Endothelial cell of umbilical vein (primary cell): ENCODE measurements at regions not wholly inside any gene's neighbourhood (a gene's known extent, or its start where the extent isn't known, plus 50 kb on each side); places are given as distances from the start of the nearest gene placed in this dataset.

Source experiments
- BruUV-seq: library from RNA; stranded (reverse); fragments of 400-500 nt; replicated peaks from 2 replicates; lab custom pipeline; 2021; lab: Mats Ljungman, UMichigan
- CTCF ChIA-PET: fragments of 300-600, 350-600 bp; sonication (Branson Sonifier 250); formaldehyde crosslinking; loops from one replicate; lab custom pipeline; 2021; ENCODE audit warnings: antibody characterized with exemption, inconsistent platforms; lab: Charles Lee
- POLR2A ChIA-PET: fragments of 300-600, 350-600 bp; sonication (Branson Sonifier 250); formaldehyde crosslinking; loops from one replicate; lab custom pipeline; 2021; ENCODE audit warnings: antibody characterized with exemption, inconsistent platforms; lab: Charles Lee
- DNase-seq: peaks from one replicate; pipeline ENCODE4 v3.0.0-alpha.2; 2011; ENCODE audit warnings: low read depth, low spot score
- FAIRE-seq: peaks from 2 replicates; lab custom pipeline; 2011; peaks lifted over from hg19 to GRCh38; lab: Jason Lieb, UNC
- H2AFZ ChIP-seq: 2 replicates; pipeline ENCODE4 v1.6.0; 2012; ENCODE audit warnings: low read depth, low read length, control low read depth, inconsistent platforms
- H3K27ac ChIP-seq: 2 replicates; pipeline ENCODE4 v1.5.1; 2011; ENCODE audit warnings: low read depth, mild to moderate bottlenecking, control low read depth, low read length, moderate library complexity; ENCODE audit not compliant: insufficient read depth
- H3K27me3 ChIP-seq, 2 experiments: 2 replicates each; pipeline versions ENCODE4 v1.6.0 to v1.6.1; 2011; ENCODE audit warnings: low read length in 2 of 2, mixed read lengths in 1 of 2; ENCODE audit not compliant: control insufficient read depth in 2 of 2, insufficient read depth in 2 of 2
- H3K36me3 ChIP-seq, 2 experiments: 2 replicates in 1 of 2; 3 replicates in 1 of 2; pipeline ENCODE4 v1.5.1; 2011; ENCODE audit warnings: low read length in 2 of 2, mild to moderate bottlenecking in 1 of 2, moderate library complexity in 1 of 2; ENCODE audit not compliant: control insufficient read depth in 2 of 2, insufficient read depth in 2 of 2; ENCODE audit errors: extremely low read depth in 1 of 2
- H3K4me1 ChIP-seq: 3 replicates; pipeline ENCODE4 v1.5.1; 2011; ENCODE audit warnings: mild to moderate bottlenecking, low read length; ENCODE audit not compliant: control insufficient read depth, insufficient read depth; ENCODE audit errors: extremely low read depth
- H3K4me2 ChIP-seq: 2 replicates; pipeline ENCODE4 v1.6.1; 2011; ENCODE audit warnings: low read length, control low read depth, mixed read lengths; ENCODE audit not compliant: insufficient read depth
- H3K4me3 ChIP-seq, 3 experiments: fragments of 200-600 bp in 1 of 3; sonication (generic), shearing (Covaris generic) in 1 of 3; replicated peaks in 1 of 3; 2 replicates each; pipeline ENCODE4 v1.5.1; 2011 to 2016; ENCODE audit warnings: control low read depth in 3 of 3, low read length in 3 of 3, mild to moderate bottlenecking in 2 of 3, inconsistent platforms in 1 of 3, low read depth in 1 of 3, moderate library complexity in 1 of 3; ENCODE audit not compliant: insufficient read depth in 1 of 3
- H3K79me2 ChIP-seq: 2 replicates; pipeline ENCODE4 v1.6.0; 2012; ENCODE audit warnings: low read length, inconsistent platforms; ENCODE audit not compliant: control insufficient read depth, insufficient read depth
- H3K9ac ChIP-seq: replicated peaks from 2 replicates; pipeline ENCODE3; 2011; ENCODE audit warnings: low read length, control low read depth; ENCODE audit not compliant: insufficient read depth; ENCODE audit errors: extremely low read depth
- H3K9me1 ChIP-seq: replicated peaks from 3 replicates; pipeline ENCODE4 v1.6.0; 2011; ENCODE audit warnings: mild to moderate bottlenecking, low read length; ENCODE audit not compliant: control insufficient read depth, insufficient read depth; ENCODE audit errors: extremely low read depth
- H3K9me3 ChIP-seq: replicated peaks from 2 replicates; pipeline ENCODE4 v1.5.1; 2012; ENCODE audit warnings: low read length, inconsistent platforms; ENCODE audit not compliant: control insufficient read depth, insufficient read depth
- H4K20me1 ChIP-seq: replicated peaks from 2 replicates; pipeline ENCODE3; 2011; ENCODE audit warnings: mild to moderate bottlenecking, low read length; ENCODE audit not compliant: control insufficient read depth, insufficient read depth; ENCODE audit errors: extremely low read depth
- EZH2 ChIP-seq: IDR thresholded peaks from 2 replicates; pipeline ENCODE4 v1.6.1; 2012; ENCODE audit warnings: borderline replicate concordance, low read depth, mild to moderate bottlenecking, moderate library complexity, low read length, inconsistent platforms; ENCODE audit not compliant: severe bottlenecking
- FOS ChIP-seq: IDR thresholded peaks from 2 replicates; pipeline ENCODE4 v1.6.1; 2011; ENCODE audit warnings: mild to moderate bottlenecking, low read length, moderate library complexity, borderline replicate concordance; ENCODE audit not compliant: insufficient read depth
- GATA2 ChIP-seq: IDR thresholded peaks from 2 replicates; pipeline ENCODE4 v1.7.0; 2011; ENCODE audit warnings: low read depth, mild to moderate bottlenecking, moderate library complexity, mixed read lengths, low read length; ENCODE audit not compliant: insufficient read length, insufficient read depth
- JUN ChIP-seq: IDR thresholded peaks from 2 replicates; pipeline ENCODE4 v1.6.1; 2011; ENCODE audit warnings: borderline replicate concordance, low read depth; ENCODE audit not compliant: insufficient read length, insufficient read depth
- MYC ChIP-seq: IDR thresholded peaks from one replicate; pipeline ENCODE4 v1.6.1; 2011; ENCODE audit warnings: mild to moderate bottlenecking, low read depth, low read length
- POLR2A ChIP-seq: IDR thresholded peaks from 2 replicates; pipeline ENCODE4 v1.6.1; 2012; ENCODE audit warnings: low read depth, mild to moderate bottlenecking, control low read depth, low read length
- POLR2AphosphoS5 ChIP-seq: IDR thresholded peaks from 2 replicates; pipeline ENCODE4 v1.6.1; 2012; ENCODE audit warnings: low read depth, mild to moderate bottlenecking, control low read depth, low read length, moderate library complexity; ENCODE audit not compliant: insufficient read depth
- dilution Hi-C: fragments of 300-500 bp; cut with MboI; formaldehyde crosslinking; loops from one replicate; pipeline ENCODE4 v1.15.0; 2019; ENCODE audit warnings: low sequenced_read_pairs; ENCODE audit not compliant: extremely low pct_ligation_motif_present
- intact Hi-C: fragments of 100-400 bp; cut with micrococcal nuclease; formaldehyde crosslinking; loops from one replicate; pipeline ENCODE4 v1.10.0; 2022
- TF ChIP-seq, protein P1 (sequence below), 2 donors: IDR thresholded peaks; 1 replicate in 1 of 2; 2 replicates in 1 of 2; pipeline ENCODE4 v1.5.1; 2011; ENCODE audit warnings: low read length in 2 of 2, mild to moderate bottlenecking in 2 of 2, moderate library complexity in 2 of 2, control low read depth in 1 of 2, inconsistent platforms in 1 of 2, low read depth in 1 of 2; ENCODE audit not compliant: insufficient read depth in 1 of 2; ENCODE audit errors: extremely low read depth in 1 of 2
- TF ChIP-seq, protein P2 (sequence below): IDR thresholded peaks from 2 replicates; pipeline ENCODE4 v1.6.1; 2011; ENCODE audit not compliant: insufficient read depth, insufficient read length

DNA sequence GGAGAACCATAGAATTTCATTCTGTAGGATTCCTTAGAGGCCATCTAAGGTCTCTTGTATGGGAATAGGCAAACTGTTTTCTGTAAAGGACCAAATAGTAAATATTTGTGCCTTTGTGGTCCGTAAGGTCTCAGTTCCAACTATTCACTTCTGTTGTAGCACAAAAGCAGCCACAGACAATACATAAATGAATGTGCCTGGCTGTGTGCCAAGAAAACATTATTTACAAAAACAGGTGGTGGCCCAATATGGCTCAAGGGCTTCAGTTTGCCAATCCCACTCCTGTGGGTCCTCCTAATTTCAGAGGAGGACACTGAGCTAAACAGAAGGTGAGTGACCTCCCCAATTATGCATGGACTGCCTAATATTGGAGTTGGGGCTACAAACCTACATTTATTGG, 67.6 kb upstream of the EDEM3 start:
- no peak overlapping the region for H2AFZ ChIP-seq
- no peaks in the 10 kb centered on the region for H3K4me1 ChIP-seq
- no peak for DNase-seq
- no peak for TF ChIP-seq JUN
- TF ChIP-seq EZH2 = no peak
- TF ChIP-seq POLR2AphosphoS5 = no peak
- TF ChIP-seq, protein P1, sequence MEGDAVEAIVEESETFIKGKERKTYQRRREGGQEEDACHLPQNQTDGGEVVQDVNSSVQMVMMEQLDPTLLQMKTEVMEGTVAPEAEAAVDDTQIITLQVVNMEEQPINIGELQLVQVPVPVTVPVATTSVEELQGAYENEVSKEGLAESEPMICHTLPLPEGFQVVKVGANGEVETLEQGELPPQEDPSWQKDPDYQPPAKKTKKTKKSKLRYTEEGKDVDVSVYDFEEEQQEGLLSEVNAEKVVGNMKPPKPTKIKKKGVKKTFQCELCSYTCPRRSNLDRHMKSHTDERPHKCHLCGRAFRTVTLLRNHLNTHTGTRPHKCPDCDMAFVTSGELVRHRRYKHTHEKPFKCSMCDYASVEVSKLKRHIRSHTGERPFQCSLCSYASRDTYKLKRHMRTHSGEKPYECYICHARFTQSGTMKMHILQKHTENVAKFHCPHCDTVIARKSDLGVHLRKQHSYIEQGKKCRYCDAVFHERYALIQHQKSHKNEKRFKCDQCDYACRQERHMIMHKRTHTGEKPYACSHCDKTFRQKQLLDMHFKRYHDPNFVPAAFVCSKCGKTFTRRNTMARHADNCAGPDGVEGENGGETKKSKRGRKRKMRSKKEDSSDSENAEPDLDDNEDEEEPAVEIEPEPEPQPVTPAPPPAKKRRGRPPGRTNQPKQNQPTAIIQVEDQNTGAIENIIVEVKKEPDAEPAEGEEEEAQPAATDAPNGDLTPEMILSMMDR (IDR thresholded peaks at IDR 0.05; ENCODE audit: extremely low read depth in 1 of 2, insufficient read depth in 1 of 2, low read depth in 1 of 2, low read length in 2 of 2) = no peak
- TF ChIP-seq GATA2 = no peak
- no peak for TF ChIP-seq POLR2A
- TF ChIP-seq, protein P2, sequence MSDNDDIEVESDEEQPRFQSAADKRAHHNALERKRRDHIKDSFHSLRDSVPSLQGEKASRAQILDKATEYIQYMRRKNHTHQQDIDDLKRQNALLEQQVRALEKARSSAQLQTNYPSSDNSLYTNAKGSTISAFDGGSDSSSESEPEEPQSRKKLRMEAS = no peak
- TF ChIP-seq FOS = no peak
- no peak for TF ChIP-seq MYC
- no TSS peak for BruUV-seq
- intact Hi-C loops = no loop called here
- H3K9ac ChIP-seq = no peak overlapping the region
- dilution Hi-C loops = no loop called here
- H3K79me2 ChIP-seq = no peaks in the 10 kb centered on the region
- no peaks in the 10 kb centered on the region for H3K36me3 ChIP-seq
- H3K27me3 ChIP-seq = peaks cover 0 to 2% of the 10 kb centered on the region in 2 experiments
- no peak overlapping the region for H3K27ac ChIP-seq
- no peaks in the 10 kb centered on the region for H3K9me3 ChIP-seq
- H4K20me1 ChIP-seq = no peaks in the 10 kb centered on the region
- ChIA-PET CTCF (interaction anchor here (1.5 kb wide), 1 partner anchor 9 kb away, joined by 3 read pairs; no protein-coding TSS in a partner anchor), POLR2A (no interaction called here)
- no peak overlapping the region for H3K4me2 ChIP-seq
- peak; percentile 60 for FAIRE-seq
- no peaks in the 10 kb centered on the region for H3K9me1 ChIP-seq
- H3K4me3 ChIP-seq = no peak overlapping the region
